Small intestine (tissue), 7 donors: ENCODE measurements at regions not wholly inside any gene's neighbourhood (a gene's known extent, or its start where the extent isn't known, plus 50 kb on each side); places are given as distances from the start of the nearest gene placed in this dataset.

Experiments used
- DNase-seq, 2 donors: peaks; one replicate each; pipeline versions ENCODE4 v3.0.0 to v3.0.0-alpha.2; 2013
- FAIRE-seq: peaks from 2 replicates; lab custom pipeline; 2012; peaks lifted over from hg19 to GRCh38; lab: Jason Lieb, UNC
- H3K27ac ChIP-seq, 3 donors: one replicate each; pipeline ENCODE4 v1.5.1; 2013; ENCODE audit warnings: low read length in 2 of 3, mild to moderate bottlenecking in 2 of 3, control low read depth in 1 of 3, inconsistent platforms in 1 of 3, low read depth in 1 of 3, moderate library complexity in 1 of 3
- H3K27me3 ChIP-seq, 3 donors: one replicate each; pipeline ENCODE4 v1.6.1; 2013; ENCODE audit warnings: low read length in 3 of 3, inconsistent platforms in 1 of 3; ENCODE audit not compliant: control insufficient read depth in 3 of 3, insufficient read depth in 3 of 3
- H3K36me3 ChIP-seq, 3 donors: one replicate each; pipeline ENCODE4 v1.6.1; 2013; ENCODE audit warnings: low read length in 3 of 3, inconsistent platforms in 1 of 3, low read depth in 1 of 3, mild to moderate bottlenecking in 1 of 3, moderate library complexity in 1 of 3; ENCODE audit not compliant: control insufficient read depth in 3 of 3, insufficient read depth in 2 of 3
- H3K4me1 ChIP-seq, 3 donors: one replicate each; pipeline ENCODE4 v1.6.1; 2013; ENCODE audit warnings: low read length in 2 of 3, inconsistent platforms in 1 of 3, low read depth in 1 of 3, mild to moderate bottlenecking in 1 of 3, moderate library complexity in 1 of 3; ENCODE audit not compliant: control insufficient read depth in 3 of 3, insufficient read depth in 2 of 3
- H3K4me3 ChIP-seq, 3 donors: one replicate each; pipeline ENCODE4 v1.5.1; 2013; ENCODE audit warnings: low read length in 3 of 3, control low read depth in 1 of 3, inconsistent platforms in 1 of 3, low read depth in 1 of 3, mild to moderate bottlenecking in 1 of 3, moderate library complexity in 1 of 3
- H3K9me3 ChIP-seq, 2 donors: one replicate each; pipeline ENCODE4 v1.6.1; 2013; ENCODE audit warnings: low read depth in 1 of 2, low read length in 1 of 2; ENCODE audit not compliant: control insufficient read depth in 2 of 2, insufficient read depth in 1 of 2
- WGBS, 3 donors: extraction: QIAGEN DNeasy Blood & Tissue Kit; methylation state at CpG; one replicate each; pipeline ENCODE4 v1.1.7; 2013; 5-methylcytosine and 5-hydroxymethylcytosine counted together
- donor health status: healthy with polysubstance abuse.
- donor health status: control.
- donor health status: control.
- donor health status: Bipolar disorder and iron deficiency.
- donor health status: healthy.

DNA sequence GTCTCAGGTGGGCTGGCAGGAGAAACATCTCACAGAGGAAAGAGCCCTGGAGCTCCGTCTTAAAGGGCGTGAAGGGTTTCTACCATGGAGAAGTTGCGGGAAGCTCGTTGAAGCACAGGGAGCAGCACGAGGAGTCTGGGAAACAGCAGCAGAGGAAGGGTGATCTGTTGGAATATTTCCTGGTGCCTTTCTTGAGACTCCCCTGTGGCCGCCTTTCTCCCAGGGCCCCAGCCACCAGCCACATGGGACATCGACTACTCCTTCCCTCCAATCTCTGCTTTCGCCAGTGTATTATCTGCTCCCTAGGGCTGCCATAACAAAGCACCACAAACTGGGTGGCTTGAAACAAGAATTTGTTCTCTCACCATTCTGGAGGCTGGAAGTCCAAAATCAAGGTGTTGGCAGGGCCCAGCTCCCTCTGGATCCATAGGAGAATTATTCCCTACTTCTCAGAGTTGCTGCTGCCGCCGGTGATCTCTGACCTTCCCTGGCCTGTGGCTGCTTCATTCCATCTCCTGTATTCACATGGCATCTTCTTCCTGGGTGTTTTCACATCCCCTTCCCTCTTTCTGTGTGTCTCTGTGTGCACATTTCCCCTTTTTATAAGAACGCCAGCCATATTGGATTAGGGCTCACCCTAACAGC lies 152.8 kb upstream of the GSC start:
- DNase-seq (no peak), FAIRE-seq (no peak)
- Histone ChIP-seq H3K4me1 (peaks cover 0 to 4% (median 0%) of the 10 kb centered on the region in 3 donors), H3K27me3 (no peaks in the 10 kb centered on the region), H3K36me3 (no peaks in the 10 kb centered on the region), H3K4me3 (no peak overlapping the region), H3K9me3 (peaks cover 0 to 6% of the 10 kb centered on the region in 2 donors), H3K27ac (no peak overlapping the region)
- WGBS, 3 donors, result 93 to 95% (median 94%) methylated on average over 11 of the region's 11 CpGs

DNA sequence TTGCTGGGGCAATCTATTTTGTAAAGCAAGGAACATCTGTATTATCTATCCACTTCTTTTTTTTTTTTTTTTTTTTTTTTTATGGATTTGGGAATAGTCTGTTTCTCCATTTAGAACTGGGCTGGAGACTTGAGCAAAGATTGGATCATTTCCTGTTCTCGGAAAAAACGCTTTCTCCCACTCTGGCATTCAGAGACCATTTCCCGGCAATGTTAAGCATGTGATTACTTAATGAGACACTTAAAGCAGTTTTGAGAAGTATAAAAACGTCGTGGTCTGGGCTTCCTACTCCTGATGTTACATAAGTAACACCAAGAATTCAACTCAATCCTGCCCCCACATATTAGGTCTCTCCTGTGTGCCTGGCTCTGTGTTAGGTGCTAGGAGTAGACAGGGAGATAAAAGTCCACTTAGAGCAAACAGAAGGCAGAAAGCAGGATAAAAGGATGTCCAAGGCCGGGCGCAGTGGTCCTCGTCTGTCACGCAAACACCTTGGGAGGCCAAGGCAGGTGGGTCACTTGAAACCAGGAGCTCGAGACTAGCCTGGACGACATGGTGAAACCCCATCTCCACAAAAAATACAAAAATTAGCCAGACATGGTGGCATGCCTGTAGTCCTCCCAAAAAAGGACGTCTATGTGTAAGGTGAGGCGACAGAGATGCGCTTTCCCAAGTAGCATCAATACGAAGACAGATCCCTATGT lies 152.1 kb upstream of the GSC start:
- no peak overlapping the region for H3K27ac ChIP-seq
- H3K36me3 ChIP-seq, result no peaks in the 10 kb centered on the region
- H3K27me3 ChIP-seq, result no peaks in the 10 kb centered on the region
- peaks cover 0 to 4% (median 0%) of the 10 kb centered on the region in 3 donors for H3K4me1 ChIP-seq
- 75 to 87% (median 84%) methylated on average over 15 of the region's 15 CpGs for WGBS, 3 donors
- no peak overlapping the region for H3K4me3 ChIP-seq
- FAIRE-seq, result no peak
- H3K9me3 ChIP-seq, result peaks cover 0 to 6% of the 10 kb centered on the region in 2 donors
- no peak for DNase-seq

DNA sequence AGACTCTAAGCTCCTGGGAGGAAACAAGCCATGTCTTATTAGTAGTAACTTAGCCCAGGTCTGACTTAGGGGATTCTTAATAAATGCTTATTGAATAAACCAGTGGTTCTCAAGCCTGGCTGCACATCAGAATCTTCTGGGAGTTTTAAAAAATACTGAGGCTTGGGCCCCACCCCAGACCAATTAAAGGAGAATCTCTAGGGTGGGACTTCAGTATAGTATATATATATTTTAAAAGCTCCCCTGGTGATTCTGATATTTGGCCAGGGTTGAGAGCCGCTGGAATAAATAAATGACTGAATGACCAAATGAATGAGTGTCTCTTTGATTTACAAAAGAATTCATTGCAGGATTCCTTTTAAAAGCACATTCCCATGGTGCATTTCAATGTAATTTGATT lies 151.5 kb upstream of the GSC start:
- Histone ChIP-seq H3K4me1 (peaks cover 0 to 4% (median 0%) of the 10 kb centered on the region in 3 donors), H3K27ac (no peak overlapping the region), H3K36me3 (no peaks in the 10 kb centered on the region), H3K27me3 (no peaks in the 10 kb centered on the region), H3K9me3 (peaks cover 0 to 6% of the 10 kb centered on the region in 2 donors), H3K4me3 (no peak overlapping the region)
- FAIRE-seq (no peak), DNase-seq (no peak)
- 73 to 90% (median 86%) methylated on average over 1 of the region's 1 CpG for WGBS, 3 donors

DNA sequence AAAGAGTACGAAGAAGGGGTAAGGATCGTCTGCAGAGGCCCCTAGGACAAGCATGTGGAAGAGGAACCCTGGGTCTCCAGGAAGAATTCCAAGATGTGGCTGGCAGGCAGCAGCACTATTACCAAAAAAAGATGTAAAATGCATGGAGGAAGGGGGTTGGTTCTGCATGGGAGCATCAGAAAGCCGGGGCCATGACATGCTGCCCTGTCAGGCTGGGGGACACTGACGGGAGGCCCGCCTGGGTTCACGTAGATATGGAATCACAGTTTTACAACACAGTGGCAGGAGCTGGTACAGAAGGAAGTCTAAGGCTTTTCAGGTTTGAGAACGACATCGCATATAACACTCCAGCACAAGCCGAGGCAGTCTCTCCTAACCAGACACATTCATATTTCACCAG lies 150.0 kb upstream of the GSC start:
- peaks cover 0 to 4% (median 0%) of the 10 kb centered on the region in 3 donors for H3K4me1 ChIP-seq
- DNase-seq (no peak), FAIRE-seq (no peak)
- H3K4me3 ChIP-seq, result no peak overlapping the region
- 86 to 90% (median 87%) methylated on average over 9 of the region's 9 CpGs for WGBS, 3 donors
- H3K36me3 ChIP-seq, result no peaks in the 10 kb centered on the region
- peaks cover 0 to 6% of the 10 kb centered on the region in 2 donors for H3K9me3 ChIP-seq
- no peak overlapping the region for H3K27ac ChIP-seq
- no peaks in the 10 kb centered on the region for H3K27me3 ChIP-seq

DNA sequence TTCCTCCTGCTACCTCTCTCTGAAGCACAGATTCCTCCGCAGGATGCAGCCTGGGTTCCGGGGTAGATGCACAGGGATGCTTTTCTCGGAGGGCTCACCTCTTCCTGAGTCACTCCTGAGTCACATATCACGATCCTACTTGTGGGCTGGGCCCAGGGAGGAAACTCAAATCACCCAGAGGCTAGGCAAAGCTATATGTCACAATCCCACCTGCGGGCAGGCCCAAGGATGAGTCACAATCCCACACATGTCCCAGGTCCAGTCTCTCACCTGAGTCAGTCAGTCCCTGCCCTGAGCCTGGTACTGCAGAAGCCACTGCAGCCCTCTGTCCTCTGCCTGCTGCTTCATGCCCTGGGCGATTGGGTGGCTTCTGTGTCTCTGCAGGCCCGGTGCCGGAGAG lies 149.0 kb upstream of the GSC start:
- H3K9me3 ChIP-seq, result peaks cover 0 to 6% of the 10 kb centered on the region in 2 donors
- DNase-seq, result no peak
- no peak overlapping the region for H3K4me3 ChIP-seq
- FAIRE-seq, result no peak
- no peaks in the 10 kb centered on the region for H3K36me3 ChIP-seq
- WGBS, 3 donors, result 74 to 77% (median 74%) methylated on average over 8 of the region's 8 CpGs
- H3K4me1 ChIP-seq, result peaks cover 0 to 4% (median 0%) of the 10 kb centered on the region in 3 donors
- H3K27me3 ChIP-seq, result no peaks in the 10 kb centered on the region
- no peak overlapping the region for H3K27ac ChIP-seq

DNA sequence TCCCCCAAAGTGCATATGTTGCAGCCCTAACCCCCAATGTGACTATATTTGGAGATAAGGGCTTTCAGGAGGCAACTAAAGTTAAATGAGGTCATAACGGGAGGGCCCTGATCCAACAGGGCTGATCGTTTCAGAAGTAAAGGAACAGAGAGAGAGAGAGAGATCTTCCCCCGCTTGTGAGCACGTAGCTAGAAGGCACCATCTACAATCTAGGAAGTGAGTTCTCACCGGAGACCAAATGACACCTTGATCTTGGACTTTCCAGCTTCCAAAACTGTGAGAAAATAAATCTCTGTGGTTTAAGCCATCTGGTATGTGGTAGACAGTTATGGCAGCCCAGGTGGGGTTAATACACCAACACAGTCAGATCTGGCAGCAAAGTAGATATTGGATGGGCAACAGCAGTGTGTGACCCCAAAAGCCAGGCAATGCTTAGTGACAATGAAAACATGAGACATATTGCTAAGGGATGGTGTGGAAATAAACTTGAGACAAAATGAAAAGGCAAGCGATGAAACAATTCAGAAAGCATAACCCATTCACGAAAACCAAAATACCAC lies 147.2 kb upstream of the GSC start:
- no peak for DNase-seq
- Histone ChIP-seq H3K36me3 (no peaks in the 10 kb centered on the region), H3K9me3 (no peaks in the 10 kb centered on the region), H3K27ac (no peak overlapping the region), H3K27me3 (no peaks in the 10 kb centered on the region), H3K4me3 (no peak overlapping the region), H3K4me1 (peaks cover 0 to 4% (median 0%) of the 10 kb centered on the region in 3 donors)
- WGBS, 3 donors, result 79 to 86% (median 84%) methylated on average over 7 of the region's 7 CpGs
- FAIRE-seq, result no peak

DNA sequence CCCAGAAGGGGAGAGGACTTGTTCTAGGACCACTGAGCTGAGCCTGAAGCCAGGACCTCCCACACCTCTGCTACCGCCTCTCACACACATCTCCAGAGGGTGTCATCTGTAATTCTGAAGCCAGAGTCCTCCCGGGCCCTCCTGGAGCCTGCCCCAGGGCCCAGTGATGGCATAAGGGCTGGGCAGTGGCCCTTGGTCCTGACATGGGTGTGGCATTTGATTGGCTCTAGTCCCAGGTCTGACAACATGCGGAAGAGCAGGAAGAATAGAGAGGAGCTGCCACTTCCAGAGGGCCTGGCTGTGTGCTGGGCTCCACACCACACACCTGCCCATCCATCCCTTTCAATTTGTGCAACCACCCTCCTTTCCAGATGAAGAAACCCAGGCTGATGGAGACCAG lies 144.3 kb upstream of the GSC start:
- no peaks in the 10 kb centered on the region for H3K36me3 ChIP-seq
- no peaks in the 10 kb centered on the region for H3K27me3 ChIP-seq
- WGBS, 3 donors, result 40 to 76% (median 49%) methylated on average over 3 of the region's 3 CpGs
- no peak for FAIRE-seq
- H3K9me3 ChIP-seq, result no peaks in the 10 kb centered on the region
- peak in 1 of 2 donors; percentile 80 for DNase-seq
- H3K27ac ChIP-seq, result no peak overlapping the region
- no peaks in the 10 kb centered on the region for H3K4me1 ChIP-seq
- no peak overlapping the region for H3K4me3 ChIP-seq

DNA sequence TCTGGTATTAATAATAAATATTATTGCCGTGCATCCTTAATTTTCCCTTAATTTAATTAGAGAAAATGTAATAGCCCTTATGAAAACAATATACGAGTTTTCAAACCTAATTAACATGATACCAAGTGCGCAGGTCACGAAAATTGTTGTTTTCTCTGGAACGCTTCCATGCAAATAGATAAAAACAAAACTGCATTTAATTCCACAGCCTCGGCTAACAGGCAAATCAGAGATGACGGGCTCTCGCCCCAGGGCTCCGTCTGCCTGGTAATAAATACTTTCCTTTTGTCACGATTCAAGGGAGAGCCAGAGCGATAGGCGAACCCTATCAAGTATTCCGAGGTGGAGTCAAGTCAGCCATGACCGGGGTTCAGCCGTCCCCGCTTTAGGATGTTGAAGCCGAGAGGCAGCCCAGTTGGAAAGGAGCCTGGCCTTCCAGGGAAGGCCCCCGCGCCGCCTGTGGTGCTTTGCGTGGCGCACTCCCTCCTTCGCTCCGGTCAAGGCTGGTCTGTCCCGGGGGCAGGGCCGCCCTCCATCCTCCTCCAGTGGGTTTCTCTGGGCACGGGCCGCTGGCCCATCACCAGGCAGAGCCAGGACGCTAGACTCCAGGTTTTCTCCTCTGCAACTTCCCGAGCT lies 137.8 kb upstream of the GSC start:
- H3K4me1 ChIP-seq, result no peaks in the 10 kb centered on the region
- DNase-seq (no peak), FAIRE-seq (no peak)
- no peak overlapping the region for H3K27ac ChIP-seq
- H3K4me3 ChIP-seq, result no peak overlapping the region
- H3K27me3 ChIP-seq, result peaks cover 0 to 3% (median 0%) of the 10 kb centered on the region in 3 donors
- H3K9me3 ChIP-seq, result no peaks in the 10 kb centered on the region
- WGBS, 3 donors, result 83 to 84% (median 84%) methylated on average over 30 of the region's 30 CpGs
- H3K36me3 ChIP-seq, result no peaks in the 10 kb centered on the region
